HG03520 (cell line): ENCODE measurements at regions not wholly inside any gene's neighbourhood (a gene's known extent, or its start where the extent isn't known, plus 50 kb on each side); places are given as distances from the start of the nearest gene placed in this dataset.
"Not testable (repeated sequence)": the region's sequence is repeated elsewhere in the genome, so short reads cannot be mapped to it uniquely, and the experiment has no call there.

Experiments used
- ATAC-seq: cut with Tn5 transposase; IDR thresholded peaks from one replicate; pipeline ENCODE4 v1.9.1; 2021; ENCODE audit warnings: mild to moderate bottlenecking, moderate library complexity; ENCODE audit not compliant: unreplicated experiment

DNA sequence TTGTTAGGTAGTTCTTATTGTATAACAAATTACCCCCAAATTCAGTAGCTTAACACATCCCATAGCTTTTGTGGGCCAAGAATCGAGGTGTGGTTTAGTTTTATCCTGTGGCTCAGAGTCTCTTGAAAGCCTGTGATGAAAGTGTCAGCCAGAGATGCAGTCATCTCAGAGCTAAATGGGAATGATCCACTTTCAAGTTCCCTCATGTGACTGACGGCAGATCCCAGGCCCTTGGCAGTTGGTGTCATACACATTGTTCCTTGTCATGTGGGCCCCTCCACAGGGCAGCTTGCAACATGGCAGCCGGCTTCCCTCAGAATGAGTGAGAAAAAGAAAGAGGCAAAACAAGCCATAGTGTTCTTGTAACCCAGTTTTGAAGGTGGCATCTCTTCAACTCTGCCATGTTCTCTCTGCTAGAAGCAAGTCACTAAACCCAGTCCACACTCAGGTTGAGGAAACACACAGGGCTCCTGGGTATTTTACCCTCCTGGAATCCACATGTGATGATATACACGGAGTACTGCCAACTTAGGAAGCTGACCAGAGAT lies 153.1 kb upstream of the LRRC61 start:
- ATAC-seq = not testable (repeated sequence)

DNA sequence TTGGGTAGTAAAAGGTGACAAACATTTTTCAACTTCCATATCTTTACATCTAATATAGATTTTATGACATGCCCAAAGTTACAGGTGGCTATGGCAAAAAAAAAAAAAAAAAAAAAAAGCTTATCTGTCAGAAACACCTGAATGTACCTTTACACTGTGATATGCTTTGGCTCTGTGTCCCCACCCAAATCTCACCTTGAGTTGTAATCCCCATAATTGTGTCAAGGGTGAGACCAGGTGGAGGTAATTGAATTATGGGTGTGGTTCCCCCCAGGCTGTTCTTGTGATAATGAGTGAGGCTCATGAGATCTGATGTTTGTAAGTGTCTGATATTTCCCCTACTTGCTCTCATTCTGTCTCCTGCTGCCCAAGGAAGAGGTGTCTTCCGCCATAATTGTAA lies 139.6 kb upstream of the LRRC61 start:
- not testable (repeated sequence) for ATAC-seq

DNA sequence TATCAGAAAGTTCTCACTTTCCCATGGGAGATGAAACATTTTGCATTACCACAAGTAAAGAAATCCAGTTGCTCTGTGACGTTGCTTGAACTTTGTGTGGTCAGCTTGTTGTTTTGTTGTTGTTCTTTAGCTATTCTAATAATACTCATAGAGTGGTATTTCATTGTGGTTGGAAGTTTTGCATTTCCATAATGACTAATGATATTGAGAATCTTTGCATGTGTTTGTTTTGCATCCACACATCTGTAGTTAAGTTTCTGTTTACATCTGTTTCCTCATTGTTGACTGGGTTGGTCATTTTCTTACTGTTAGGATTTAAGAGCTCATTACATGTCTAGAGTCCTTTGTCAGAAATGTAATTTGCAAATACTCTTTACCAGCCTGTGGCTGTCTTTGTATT lies 133.2 kb upstream of the LRRC61 start:
- ATAC-seq = peak; percentile 93

DNA sequence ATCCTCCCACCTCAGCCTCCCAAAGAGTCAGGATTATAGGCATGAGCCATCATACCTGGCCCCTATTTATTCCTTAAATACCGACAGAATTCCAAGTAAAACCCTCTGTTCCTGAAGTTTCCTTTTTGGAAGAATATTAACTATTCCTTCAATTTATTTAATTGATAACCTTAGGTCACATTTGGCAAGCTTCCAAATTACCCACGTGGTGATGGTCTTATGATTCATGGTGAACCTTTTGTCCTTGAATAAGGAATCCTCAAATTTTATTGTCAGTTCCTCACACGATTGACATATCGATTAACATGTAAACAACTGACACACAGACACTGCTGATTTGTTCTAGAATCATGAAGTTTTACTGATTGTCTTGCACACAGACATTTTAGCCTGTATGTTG lies 130.6 kb upstream of the LRRC61 start:
- not testable (repeated sequence) for ATAC-seq

DNA sequence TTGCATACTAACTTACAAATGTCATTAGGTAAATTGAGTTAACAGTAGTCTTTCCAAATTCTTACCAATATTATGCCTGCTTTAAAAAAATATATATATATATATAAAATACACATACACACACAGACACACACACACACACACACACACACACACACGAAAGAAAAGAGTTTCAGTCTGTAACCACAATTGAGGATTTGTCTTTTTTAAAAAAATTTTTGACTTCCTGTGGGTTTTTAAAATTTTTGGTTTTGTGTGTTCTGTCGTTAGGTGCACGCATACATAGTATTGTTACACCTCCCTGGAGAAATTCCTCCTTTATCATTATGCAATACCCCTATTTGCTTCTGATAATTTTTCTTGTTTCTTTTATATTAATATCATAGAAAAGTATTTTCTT lies 129.3 kb upstream of the LRRC61 start:
- not testable (repeated sequence) for ATAC-seq
